H1 (cell line): ENCODE measurements at regions not wholly inside any gene's neighbourhood (a gene's known extent, or its start where the extent isn't known, plus 50 kb on each side); places are given as distances from the start of the nearest gene placed in this dataset.

Experiments used
- CTCF ChIA-PET: fragments of 300-600 bp; sonication (Branson Sonifier 250); formaldehyde crosslinking; loops from one replicate; lab custom pipeline; 2021; ENCODE audit not compliant: partially characterized antibody; lab: Charles Lee
- POLR2A ChIA-PET: fragments of 300-600 bp; sonication (Branson Sonifier 250); formaldehyde crosslinking; loops from one replicate; lab custom pipeline; 2021; ENCODE audit warnings: inconsistent platforms; ENCODE audit not compliant: partially characterized antibody; lab: Charles Lee
- DNase-seq, 2 experiments: peaks; one replicate each; pipeline versions ENCODE4 v3.0.0 to v3.0.0-alpha.2; 2010 to 2022; ENCODE audit warnings: low spot score in 2 of 2, low read depth in 1 of 2, mixed read lengths in 1 of 2
- FAIRE-seq: peaks from 2 replicates; lab custom pipeline; 2011; peaks lifted over from hg19 to GRCh38; lab: Jason Lieb, UNC
- H2AFZ ChIP-seq: 2 replicates; pipeline ENCODE4 v1.8.1; 2012; ENCODE audit warnings: low read length, inconsistent platforms
- H2AK5ac ChIP-seq: 2 replicates; pipeline ENCODE4 v1.6.1; 2013; ENCODE audit warnings: low read depth, low read length
- H2BK120ac ChIP-seq: replicated peaks from 2 replicates; pipeline ENCODE3; 2013; ENCODE audit warnings: low read depth, low read length, inconsistent platforms
- H2BK12ac ChIP-seq: 2 replicates; pipeline ENCODE4 v1.6.1; 2013; ENCODE audit warnings: low read depth, low read length
- H2BK15ac ChIP-seq: 2 replicates; pipeline ENCODE4 v1.6.1; 2013; ENCODE audit warnings: low read length
- H2BK20ac ChIP-seq: 2 replicates; pipeline ENCODE4 v1.6.1; 2013; ENCODE audit warnings: low read length
- H2BK5ac ChIP-seq: 2 replicates; pipeline ENCODE4 v1.6.1; 2013; ENCODE audit warnings: low read depth, low read length
- H3K14ac ChIP-seq: 2 replicates; pipeline ENCODE4 v1.6.1; 2013; ENCODE audit warnings: inconsistent platforms; ENCODE audit not compliant: insufficient read length
- H3K18ac ChIP-seq: 2 replicates; pipeline ENCODE4 v1.6.1; 2013; ENCODE audit warnings: low read length; ENCODE audit errors: extremely low read depth
- H3K23ac ChIP-seq: 2 replicates; pipeline ENCODE4 v1.6.1; 2013; ENCODE audit warnings: inconsistent platforms; ENCODE audit not compliant: insufficient read length
- H3K23me2 ChIP-seq: 2 replicates; pipeline ENCODE4 v1.6.1; 2013; ENCODE audit warnings: low read depth, low read length
- H3K27ac ChIP-seq: 2 replicates; pipeline ENCODE4 v1.6.1; 2011; ENCODE audit warnings: low read depth, low read length, inconsistent platforms
- H3K27me3 ChIP-seq, 4 experiments: replicated peaks in 1 of 4; 1 replicate in 1 of 4; 2 replicates in 3 of 4; pipeline versions ENCODE4 v1.6.1 to v1.8.1; 2011 to 2013; ENCODE audit warnings: low read length in 3 of 4, mild to moderate bottlenecking in 3 of 4, inconsistent platforms in 2 of 4, mixed read lengths in 2 of 4, moderate library complexity in 1 of 4; ENCODE audit not compliant: control insufficient read depth in 3 of 4, insufficient read depth in 3 of 4; ENCODE audit errors: extremely low read depth in 1 of 4
- H3K36me3 ChIP-seq, 4 experiments: 2 replicates each; pipeline versions ENCODE4 v1.6.1 to v1.8.1; 2011 to 2013; ENCODE audit warnings: mild to moderate bottlenecking in 4 of 4, low read length in 3 of 4, moderate library complexity in 2 of 4, control low read depth in 1 of 4, inconsistent platforms in 1 of 4; ENCODE audit not compliant: insufficient read depth in 4 of 4, control insufficient read depth in 2 of 4
- H3K4ac ChIP-seq: replicated peaks from 2 replicates; pipeline ENCODE3; 2013; ENCODE audit warnings: low read length, low read depth, mixed read lengths, inconsistent platforms; ENCODE audit not compliant: insufficient read length
- H3K4me1 ChIP-seq, 4 experiments: replicated peaks in 1 of 4; 1 replicate in 1 of 4; 2 replicates in 3 of 4; pipeline versions ENCODE4 v1.6.1 to v1.8.1; 2011 to 2013; ENCODE audit warnings: low read length in 3 of 4, inconsistent platforms in 2 of 4, mixed read lengths in 1 of 4; ENCODE audit not compliant: insufficient read depth in 4 of 4, control insufficient read depth in 3 of 4
- H3K4me2 ChIP-seq, 2 experiments: 2 replicates each; pipeline versions ENCODE4 v1.6.1 to v1.8.1; 2011 to 2013; ENCODE audit warnings: low read depth in 2 of 2, low read length in 2 of 2, control low read depth in 1 of 2, inconsistent platforms in 1 of 2, mild to moderate bottlenecking in 1 of 2; ENCODE audit not compliant: insufficient read depth in 1 of 2
- H3K4me3 ChIP-seq, 4 experiments: fragments of 200-600, 300-600 bp in 1 of 4; sonication (generic), shearing (Covaris generic), sonication (Bioruptor Twin) in 1 of 4; 2 replicates each; pipeline versions ENCODE4 v1.5.1 to v1.8.1; 2011 to 2016; ENCODE audit warnings: low read length in 4 of 4, low read depth in 3 of 4, control low read depth in 2 of 4, inconsistent platforms in 2 of 4, mild to moderate bottlenecking in 2 of 4, mixed read lengths in 1 of 4, moderate library complexity in 1 of 4; ENCODE audit not compliant: insufficient read depth in 2 of 4; ENCODE audit errors: extremely low read depth in 1 of 4
- H3K56ac ChIP-seq: replicated peaks from 2 replicates; pipeline ENCODE3; 2013; ENCODE audit warnings: low read depth, mild to moderate bottlenecking, mixed read lengths, low read length, inconsistent platforms; ENCODE audit not compliant: insufficient read length
- H3K79me1 ChIP-seq: 2 replicates; pipeline ENCODE4 v1.6.1; 2013; ENCODE audit warnings: low read depth, low read length, control low read depth
- H3K79me2 ChIP-seq, 2 experiments: 2 replicates each; pipeline versions ENCODE4 v1.6.1 to v1.8.1; 2012 to 2013; ENCODE audit warnings: low read length in 2 of 2, mild to moderate bottlenecking in 2 of 2, inconsistent platforms in 1 of 2; ENCODE audit not compliant: insufficient read depth in 2 of 2, control insufficient read depth in 1 of 2
- H3K9ac ChIP-seq, 4 experiments: replicated peaks in 1 of 4; 1 replicate in 1 of 4; 2 replicates in 3 of 4; pipeline versions ENCODE4 v1.6.1 to v1.8.1; 2011 to 2013; ENCODE audit warnings: low read depth in 3 of 4, low read length in 3 of 4, control low read depth in 2 of 4, mild to moderate bottlenecking in 2 of 4, moderate library complexity in 2 of 4, inconsistent platforms in 1 of 4; ENCODE audit errors: extremely low read depth in 1 of 4
- H3K9me3 ChIP-seq, 2 experiments: 2 replicates each; pipeline versions ENCODE4 v1.6.1 to v1.8.1; 2012 to 2013; ENCODE audit warnings: mild to moderate bottlenecking in 2 of 2, moderate library complexity in 2 of 2, control low read depth in 1 of 2, inconsistent platforms in 1 of 2, low read depth in 1 of 2, low read length in 1 of 2, mixed read lengths in 1 of 2; ENCODE audit not compliant: insufficient read depth in 2 of 2
- H4K20me1 ChIP-seq, 2 experiments: replicated peaks in 1 of 2; 2 replicates each; pipeline versions ENCODE3 to v1.8.1; 2011 to 2013; ENCODE audit warnings: inconsistent platforms in 2 of 2, low read length in 2 of 2, mild to moderate bottlenecking in 1 of 2; ENCODE audit not compliant: insufficient read depth in 2 of 2, control insufficient read depth in 1 of 2
- H4K5ac ChIP-seq: 2 replicates; pipeline ENCODE4 v1.6.1; 2013; ENCODE audit warnings: low read length, low read depth, mixed read lengths, inconsistent platforms; ENCODE audit not compliant: insufficient read length
- H4K8ac ChIP-seq: 2 replicates; pipeline ENCODE4 v1.8.0; 2013; ENCODE audit warnings: mild to moderate bottlenecking, moderate library complexity, low read length, inconsistent platforms; ENCODE audit not compliant: insufficient read depth; ENCODE audit errors: extremely low read depth
- H4K91ac ChIP-seq: replicated peaks from 2 replicates; pipeline ENCODE3; 2013; ENCODE audit warnings: low read length, mixed read lengths, inconsistent platforms; ENCODE audit not compliant: insufficient read length
- BRCA1 ChIP-seq: IDR thresholded peaks from 2 replicates; pipeline ENCODE4 v1.6.1; 2012; ENCODE audit warnings: low read depth, low read length, improper control_type of control experiment
- CBX5 ChIP-seq: fragments of 300-800, 300-1000 bp; sonication (generic); IDR thresholded peaks from 2 replicates; pipeline ENCODE4 v1.7.1; 2016; ENCODE audit warnings: antibody characterized with exemption, low read length, low read depth
- EGR1 ChIP-seq: IDR thresholded peaks from 2 replicates; pipeline ENCODE4 v1.6.1; 2011; ENCODE audit warnings: low read depth, low read length, borderline replicate concordance
- FOSL1 ChIP-seq: IDR thresholded peaks from 2 replicates; pipeline ENCODE4 v1.6.1; 2011; ENCODE audit warnings: mild to moderate bottlenecking, low read depth, low read length, moderate library complexity; ENCODE audit not compliant: insufficient read depth
- HDAC6 ChIP-seq: IDR thresholded peaks from one replicate; pipeline ENCODE4 v1.7.1; 2012; ENCODE audit warnings: low read depth, mild to moderate bottlenecking, inconsistent platforms, low read length, moderate library complexity
- KDM4A ChIP-seq: IDR thresholded peaks from one replicate; pipeline ENCODE4 v1.7.1; 2012; ENCODE audit warnings: low read depth, mild to moderate bottlenecking, moderate library complexity, low read length, inconsistent platforms; ENCODE audit not compliant: severe bottlenecking
- NRF1 ChIP-seq: IDR thresholded peaks from 2 replicates; pipeline ENCODE4 v1.6.1; 2011; ENCODE audit warnings: mild to moderate bottlenecking, low read depth, low read length, improper control_type of control experiment
- RBBP5 ChIP-seq: IDR thresholded peaks from 2 replicates; pipeline ENCODE4 v1.7.1; 2012; ENCODE audit warnings: low read depth, mild to moderate bottlenecking, inconsistent platforms, low read length, moderate library complexity, borderline replicate concordance
- SIRT6 ChIP-seq: IDR thresholded peaks from one replicate; pipeline ENCODE4 v1.7.1; 2012; ENCODE audit warnings: low read length, inconsistent platforms
- SP2 ChIP-seq: IDR thresholded peaks from 2 replicates; pipeline ENCODE4 v1.6.1; 2012; ENCODE audit warnings: mild to moderate bottlenecking, low read length, inconsistent platforms
- SP4 ChIP-seq: IDR thresholded peaks from 2 replicates; pipeline ENCODE4 v1.6.1; 2012; ENCODE audit warnings: low read length, inconsistent platforms
- WGBS, 2 experiments: shearing (Covaris generic) in 1 of 2; methylation state at CpG; one replicate each; pipeline versions ENCODE4 v1.1.6 to v1.1.7; 2013 to 2015; ENCODE audit warnings: low lambda C conversion rate in 2 of 2, mixed read lengths in 2 of 2, inconsistent platforms in 1 of 2, low coverage in 1 of 2, missing lambda C conversion rate in 1 of 2; ENCODE audit not compliant: insufficient replicate concordance in 2 of 2, insufficient coverage in 1 of 2, insufficient read length in 1 of 2; ENCODE audit errors: extremely low coverage in 1 of 2, missing lambda C conversion rate in 1 of 2; 5-methylcytosine and 5-hydroxymethylcytosine counted together
- TF ChIP-seq, protein P1 (sequence below): IDR thresholded peaks from 2 replicates; pipeline ENCODE4 v1.6.1; 2012; ENCODE audit warnings: inconsistent platforms
- TF ChIP-seq, protein P2 (sequence below), 3 experiments: IDR thresholded peaks; 1 replicate in 2 of 3; 2 replicates in 1 of 3; pipeline versions ENCODE4 v1.5.1 to v1.6.1; 2011; ENCODE audit warnings: low read length in 3 of 3, mild to moderate bottlenecking in 3 of 3, inconsistent platforms in 2 of 3, low read depth in 1 of 3, moderate library complexity in 1 of 3; ENCODE audit not compliant: insufficient read depth in 1 of 3; ENCODE audit errors: control extremely low read depth in 1 of 3

DNA sequence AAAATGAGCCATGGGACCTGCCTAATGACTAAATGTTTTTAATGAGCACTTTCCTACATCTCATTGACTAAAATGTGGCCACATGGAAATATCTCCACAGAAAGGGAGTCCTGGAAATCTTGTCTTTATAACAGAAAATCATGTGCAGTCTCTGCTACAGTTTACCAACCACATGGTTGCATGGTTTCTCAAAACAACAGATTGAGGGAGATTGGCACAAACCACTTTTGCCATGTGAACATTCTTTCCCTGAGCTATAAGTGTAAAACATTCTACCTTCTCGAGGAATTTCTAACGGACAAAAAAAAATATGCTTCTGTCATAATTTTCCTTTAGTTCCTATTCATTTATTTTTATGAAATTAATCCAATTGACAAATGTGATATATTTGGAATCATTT lies 218.9 kb upstream of the SLITRK5 start:
- no peak overlapping the region for H4K91ac ChIP-seq
- DNase-seq (no peak), FAIRE-seq (no peak)
- no peaks in the 10 kb centered on the region for H3K23me2 ChIP-seq
- H2BK12ac ChIP-seq = no peak overlapping the region
- no peak overlapping the region for H3K4me3 ChIP-seq
- no peak overlapping the region for H3K4ac ChIP-seq
- H3K4me2 ChIP-seq = no peak overlapping the region
- no peak overlapping the region for H4K8ac ChIP-seq
- no peak overlapping the region for H2BK5ac ChIP-seq
- H3K4me1 ChIP-seq = no peaks in the 10 kb centered on the region
- CTCF ChIA-PET = interaction anchor here (0.6 kb wide), 1 partner anchor 191 kb away, joined by 3 read pairs; no protein-coding TSS in a partner anchor
- POLR2A ChIA-PET = no interaction called here
- H2AFZ ChIP-seq = no peak overlapping the region
- H4K20me1 ChIP-seq = no peaks in the 10 kb centered on the region
- no peak overlapping the region for H4K5ac ChIP-seq
- H3K79me2 ChIP-seq = no peaks in the 10 kb centered on the region
- H3K18ac ChIP-seq = no peak overlapping the region
- H3K36me3 ChIP-seq = no peaks in the 10 kb centered on the region
- no peak overlapping the region for H3K27ac ChIP-seq
- H3K56ac ChIP-seq = no peak overlapping the region
- no peak overlapping the region for H2AK5ac ChIP-seq
- no peaks in the 10 kb centered on the region for H3K9me3 ChIP-seq
- H3K9ac ChIP-seq = no peak overlapping the region
- no peaks in the 10 kb centered on the region for H3K27me3 ChIP-seq
- no peak overlapping the region for H2BK15ac ChIP-seq
- H3K23ac ChIP-seq = no peak overlapping the region
- WGBS, 2 experiments = 96% methylated on average over 2 of the region's 2 CpGs; no CpG with 5 or more reads in 1 of the 2 experiments
- no peak overlapping the region for H3K14ac ChIP-seq
- no peak overlapping the region for H2BK20ac ChIP-seq
- no peaks in the 10 kb centered on the region for H3K79me1 ChIP-seq
- no peak overlapping the region for H2BK120ac ChIP-seq
- TF ChIP-seq, protein P1, sequence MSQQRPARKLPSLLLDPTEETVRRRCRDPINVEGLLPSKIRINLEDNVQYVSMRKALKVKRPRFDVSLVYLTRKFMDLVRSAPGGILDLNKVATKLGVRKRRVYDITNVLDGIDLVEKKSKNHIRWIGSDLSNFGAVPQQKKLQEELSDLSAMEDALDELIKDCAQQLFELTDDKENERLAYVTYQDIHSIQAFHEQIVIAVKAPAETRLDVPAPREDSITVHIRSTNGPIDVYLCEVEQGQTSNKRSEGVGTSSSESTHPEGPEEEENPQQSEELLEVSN = no peak
- TF ChIP-seq SP2 (no peak), RBBP5 (no peak), HDAC6 (no peak), SIRT6 (no peak), FOSL1 (no peak), BRCA1 (no peak), KDM4A (no peak), SP4 (no peak), NRF1 (no peak), CBX5 (no peak), EGR1 (no peak)
- TF ChIP-seq, protein P2, sequence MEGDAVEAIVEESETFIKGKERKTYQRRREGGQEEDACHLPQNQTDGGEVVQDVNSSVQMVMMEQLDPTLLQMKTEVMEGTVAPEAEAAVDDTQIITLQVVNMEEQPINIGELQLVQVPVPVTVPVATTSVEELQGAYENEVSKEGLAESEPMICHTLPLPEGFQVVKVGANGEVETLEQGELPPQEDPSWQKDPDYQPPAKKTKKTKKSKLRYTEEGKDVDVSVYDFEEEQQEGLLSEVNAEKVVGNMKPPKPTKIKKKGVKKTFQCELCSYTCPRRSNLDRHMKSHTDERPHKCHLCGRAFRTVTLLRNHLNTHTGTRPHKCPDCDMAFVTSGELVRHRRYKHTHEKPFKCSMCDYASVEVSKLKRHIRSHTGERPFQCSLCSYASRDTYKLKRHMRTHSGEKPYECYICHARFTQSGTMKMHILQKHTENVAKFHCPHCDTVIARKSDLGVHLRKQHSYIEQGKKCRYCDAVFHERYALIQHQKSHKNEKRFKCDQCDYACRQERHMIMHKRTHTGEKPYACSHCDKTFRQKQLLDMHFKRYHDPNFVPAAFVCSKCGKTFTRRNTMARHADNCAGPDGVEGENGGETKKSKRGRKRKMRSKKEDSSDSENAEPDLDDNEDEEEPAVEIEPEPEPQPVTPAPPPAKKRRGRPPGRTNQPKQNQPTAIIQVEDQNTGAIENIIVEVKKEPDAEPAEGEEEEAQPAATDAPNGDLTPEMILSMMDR (IDR thresholded peaks at IDR 0.05; ENCODE audit: control extremely low read depth in 1 of 3, insufficient read depth in 1 of 3, low read depth in 1 of 3, low read length in 3 of 3) = no peak
